PFSK-1 (cell line): ENCODE measurements at regions not wholly inside any gene's neighbourhood (a gene's known extent, or its start where the extent isn't known, plus 50 kb on each side); places are given as distances from the start of the nearest gene placed in this dataset.

ENCODE experiments used
- FOXP2 ChIP-seq: optimal IDR thresholded peaks from 2 replicates; pipeline ENCODE3; 2011; ENCODE audit warnings: borderline replicate concordance, control low read depth, inconsistent platforms; ENCODE audit not compliant: insufficient read depth; ENCODE audit errors: extremely low read length, extremely low read depth
- POLR2AphosphoS5 ChIP-seq: IDR thresholded peaks from 2 replicates; pipeline ENCODE4 v1.6.1; 2012; ENCODE audit warnings: low read depth, mild to moderate bottlenecking, control low read depth, low read length, moderate library complexity
- SIN3A ChIP-seq: IDR thresholded peaks from 2 replicates; pipeline ENCODE4 v1.6.1; 2012; ENCODE audit warnings: mild to moderate bottlenecking, low read length, moderate library complexity, borderline replicate concordance; ENCODE audit not compliant: insufficient read depth
- TAF1 ChIP-seq: IDR thresholded peaks from 2 replicates; pipeline ENCODE4 v1.6.1; 2012; ENCODE audit warnings: low read length, control low read depth, borderline replicate concordance; ENCODE audit not compliant: insufficient read depth
- TF ChIP-seq, protein P1 (sequence below), 2 experiments: IDR thresholded peaks; 2 replicates each; pipeline versions ENCODE4 v1.6.1 to v1.8.0; 2011 to 2012; ENCODE audit warnings: low read depth in 2 of 2, low read length in 2 of 2, control low read depth in 1 of 2, inconsistent platforms in 1 of 2, mild to moderate bottlenecking in 1 of 2, moderate library complexity in 1 of 2; ENCODE audit not compliant: insufficient read depth in 1 of 2

DNA sequence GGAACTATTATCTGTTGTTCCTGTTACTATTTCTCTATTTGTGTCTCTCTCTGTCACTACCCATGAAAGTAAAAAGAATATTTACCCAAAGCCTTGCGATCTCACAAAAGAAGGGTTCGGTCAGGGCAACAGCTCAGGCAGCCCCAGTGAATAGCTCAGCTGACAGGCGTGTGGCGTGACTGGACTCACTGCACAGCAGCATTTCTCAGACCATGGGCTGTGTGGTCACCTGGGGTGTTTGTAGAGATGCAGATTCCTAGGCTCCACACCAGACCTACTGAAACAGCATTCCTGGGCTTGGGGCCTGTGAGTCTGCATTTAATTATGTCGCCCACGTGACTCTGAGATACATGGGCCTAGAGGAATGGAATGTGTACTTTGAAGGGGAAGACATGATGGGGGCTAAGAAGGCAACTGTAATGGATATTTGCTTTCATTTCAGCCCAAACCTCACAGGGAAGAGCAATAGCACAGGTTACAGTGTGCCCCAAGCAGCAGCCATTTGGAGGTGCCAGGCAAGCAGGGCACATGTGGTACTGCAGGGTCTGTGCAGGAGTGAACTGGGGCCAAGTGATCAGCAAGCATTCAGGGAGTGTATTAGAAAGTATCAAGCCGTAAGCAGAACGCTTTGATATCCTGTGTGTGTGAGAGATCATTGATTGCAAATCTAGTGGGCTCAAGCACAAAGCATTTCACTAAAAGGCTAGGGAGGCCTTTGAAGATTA lies 90.4 kb upstream of the RBMS1 start:
- TF ChIP-seq POLR2AphosphoS5 = no peak
- no peak for TF ChIP-seq TAF1
- no peak for TF ChIP-seq SIN3A
- TF ChIP-seq FOXP2 = no peak
- TF ChIP-seq, protein P1, sequence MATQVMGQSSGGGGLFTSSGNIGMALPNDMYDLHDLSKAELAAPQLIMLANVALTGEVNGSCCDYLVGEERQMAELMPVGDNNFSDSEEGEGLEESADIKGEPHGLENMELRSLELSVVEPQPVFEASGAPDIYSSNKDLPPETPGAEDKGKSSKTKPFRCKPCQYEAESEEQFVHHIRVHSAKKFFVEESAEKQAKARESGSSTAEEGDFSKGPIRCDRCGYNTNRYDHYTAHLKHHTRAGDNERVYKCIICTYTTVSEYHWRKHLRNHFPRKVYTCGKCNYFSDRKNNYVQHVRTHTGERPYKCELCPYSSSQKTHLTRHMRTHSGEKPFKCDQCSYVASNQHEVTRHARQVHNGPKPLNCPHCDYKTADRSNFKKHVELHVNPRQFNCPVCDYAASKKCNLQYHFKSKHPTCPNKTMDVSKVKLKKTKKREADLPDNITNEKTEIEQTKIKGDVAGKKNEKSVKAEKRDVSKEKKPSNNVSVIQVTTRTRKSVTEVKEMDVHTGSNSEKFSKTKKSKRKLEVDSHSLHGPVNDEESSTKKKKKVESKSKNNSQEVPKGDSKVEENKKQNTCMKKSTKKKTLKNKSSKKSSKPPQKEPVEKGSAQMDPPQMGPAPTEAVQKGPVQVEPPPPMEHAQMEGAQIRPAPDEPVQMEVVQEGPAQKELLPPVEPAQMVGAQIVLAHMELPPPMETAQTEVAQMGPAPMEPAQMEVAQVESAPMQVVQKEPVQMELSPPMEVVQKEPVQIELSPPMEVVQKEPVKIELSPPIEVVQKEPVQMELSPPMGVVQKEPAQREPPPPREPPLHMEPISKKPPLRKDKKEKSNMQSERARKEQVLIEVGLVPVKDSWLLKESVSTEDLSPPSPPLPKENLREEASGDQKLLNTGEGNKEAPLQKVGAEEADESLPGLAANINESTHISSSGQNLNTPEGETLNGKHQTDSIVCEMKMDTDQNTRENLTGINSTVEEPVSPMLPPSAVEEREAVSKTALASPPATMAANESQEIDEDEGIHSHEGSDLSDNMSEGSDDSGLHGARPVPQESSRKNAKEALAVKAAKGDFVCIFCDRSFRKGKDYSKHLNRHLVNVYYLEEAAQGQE (IDR thresholded peaks at IDR 0.05; ENCODE audit: insufficient read depth in 1 of 2, low read depth in 2 of 2, low read length in 2 of 2) = no peak

DNA sequence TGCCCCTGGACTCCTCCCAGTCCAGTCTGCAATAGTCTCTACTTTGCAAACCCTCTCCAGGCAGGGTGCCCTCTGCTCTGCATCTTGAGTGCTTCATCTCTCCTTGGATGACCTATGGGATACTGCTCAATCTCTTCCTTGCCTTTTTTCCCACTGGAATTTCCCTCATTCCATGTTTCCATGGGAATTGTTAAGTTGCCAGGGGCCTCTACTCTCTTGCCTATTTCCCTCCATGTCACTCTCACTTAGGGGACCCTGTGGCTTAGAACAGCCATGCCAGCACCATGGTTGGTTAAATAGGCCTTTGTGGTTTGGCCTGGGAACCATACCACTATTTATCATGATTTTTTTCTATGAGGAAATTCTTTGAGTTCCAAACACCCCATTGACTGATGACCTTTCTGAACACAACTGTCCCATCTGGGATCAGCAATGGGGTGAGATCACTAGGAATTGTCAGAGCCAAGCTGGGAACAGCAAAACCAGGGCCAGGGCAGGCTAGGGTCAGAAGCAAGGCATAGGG lies 91.4 kb upstream of the RBMS1 start:
- TF ChIP-seq, protein P1 (IDR thresholded peaks at IDR 0.05; ENCODE audit: insufficient read depth in 1 of 2, low read depth in 2 of 2, low read length in 2 of 2) = no peak
- no peak for TF ChIP-seq POLR2AphosphoS5
- TF ChIP-seq TAF1 = no peak
- no peak for TF ChIP-seq SIN3A
- no peak for TF ChIP-seq FOXP2

DNA sequence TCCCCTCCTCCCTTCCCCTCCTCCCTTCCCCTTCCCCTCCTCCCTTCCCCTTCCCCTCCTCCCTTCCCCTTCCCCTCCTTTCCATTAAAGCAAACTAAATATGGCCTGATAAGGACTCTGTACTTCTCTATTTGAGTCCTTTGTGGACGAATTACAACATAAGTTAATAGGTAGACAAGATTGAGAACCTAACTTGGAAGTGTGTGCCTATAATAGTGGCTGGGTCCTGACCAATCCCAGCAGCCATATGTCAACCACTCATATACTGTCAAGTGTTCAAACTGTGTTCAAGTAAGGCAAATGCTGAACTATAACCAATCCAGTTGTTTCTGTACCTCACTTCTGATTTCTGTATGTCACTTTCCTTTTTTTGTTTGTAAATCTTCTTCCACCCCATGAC lies 97.1 kb upstream of the RBMS1 start:
- TF ChIP-seq, protein P1 (IDR thresholded peaks at IDR 0.05; ENCODE audit: insufficient read depth in 1 of 2, low read depth in 2 of 2, low read length in 2 of 2) = no peak
- TF ChIP-seq FOXP2 (no peak), TAF1 (no peak), POLR2AphosphoS5 (no peak), SIN3A (no peak)

DNA sequence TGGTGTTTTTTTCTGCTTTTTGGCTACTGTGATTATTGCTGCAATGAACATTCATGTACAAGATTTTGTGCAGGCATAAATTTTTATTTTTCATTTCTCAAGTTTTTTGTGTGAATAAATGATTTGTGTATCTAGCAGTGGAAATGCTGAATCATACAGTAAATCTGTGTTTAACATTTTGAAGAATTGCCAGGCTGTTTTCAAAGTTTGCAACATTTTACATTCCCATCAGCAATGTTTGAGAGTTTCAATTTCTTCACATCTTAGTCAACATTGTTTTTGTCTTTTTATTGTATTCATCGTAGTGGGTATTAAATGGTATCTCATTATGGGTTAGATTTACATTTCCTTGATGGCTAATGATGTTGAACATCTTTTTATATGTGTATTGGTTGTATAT lies 98.8 kb upstream of the RBMS1 start:
- TF ChIP-seq TAF1 (no peak), POLR2AphosphoS5 (no peak), SIN3A (no peak)
- TF ChIP-seq, protein P1 (IDR thresholded peaks at IDR 0.05; ENCODE audit: insufficient read depth in 1 of 2, low read depth in 2 of 2, low read length in 2 of 2) = no peak

DNA sequence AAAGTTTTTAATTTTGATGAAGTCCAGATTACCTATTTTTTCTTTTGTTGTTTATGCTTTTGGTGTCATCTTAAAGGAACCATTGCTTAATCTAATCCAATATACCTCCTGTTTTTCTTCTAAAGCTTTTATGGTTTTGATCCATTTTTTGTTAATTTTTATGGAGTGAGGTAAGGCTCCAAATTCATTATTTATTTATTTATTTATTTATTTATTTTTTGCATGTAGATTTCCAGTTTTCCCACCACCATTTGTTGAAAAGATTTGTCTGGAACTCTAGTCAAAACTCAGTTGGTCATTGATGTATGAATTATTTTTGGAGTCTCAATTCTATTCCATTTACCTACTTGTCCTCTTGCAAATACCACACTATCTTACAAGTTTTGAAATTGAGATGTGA lies 99.4 kb upstream of the RBMS1 start:
- no peak for TF ChIP-seq POLR2AphosphoS5
- TF ChIP-seq SIN3A = no peak
- no peak for TF ChIP-seq FOXP2
- no peak for TF ChIP-seq TAF1
- TF ChIP-seq, protein P1 (IDR thresholded peaks at IDR 0.05; ENCODE audit: insufficient read depth in 1 of 2, low read depth in 2 of 2, low read length in 2 of 2) = no peak
